OCI-LY7 (cell line): ENCODE measurements at regions not wholly inside any gene's neighbourhood (a gene's known extent, or its start where the extent isn't known, plus 50 kb on each side); places are given as distances from the start of the nearest gene placed in this dataset.

Experiments
- BruUV-seq: library from RNA; stranded (reverse); fragments of 400-500 nt; replicated peaks from 2 replicates; lab custom pipeline; 2021; lab: Mats Ljungman, UMichigan
- CTCF ChIA-PET: fragments of 300-600 bp; sonication (Branson Sonifier 250); formaldehyde crosslinking; loops from one replicate; lab custom pipeline; 2022; ENCODE audit warnings: antibody characterized with exemption; ENCODE audit not compliant: unreplicated experiment; lab: Charles Lee
- POLR2A ChIA-PET: fragments of 300-600 bp; sonication (Branson Sonifier 250); formaldehyde crosslinking; loops from one replicate; lab custom pipeline; 2022; ENCODE audit warnings: antibody characterized with exemption; lab: Charles Lee
- DNase-seq: peaks from one replicate; pipeline ENCODE4 v3.0.0-alpha.2; 2015; ENCODE audit warnings: low spot score
- H2AFZ ChIP-seq: fragments of 200-600 bp; sonication (generic), shearing (Covaris generic); 2 replicates; pipeline ENCODE4 v1.6.1; 2014; ENCODE audit warnings: mild to moderate bottlenecking, antibody characterized with exemption, low read length, moderate library complexity
- H3K27ac ChIP-seq: fragments of 200-600 bp; sonication (generic); 2 replicates; pipeline ENCODE4 v1.5.1; 2014; ENCODE audit warnings: mixed run types, low read depth, mild to moderate bottlenecking, moderate library complexity, low read length, inconsistent platforms; ENCODE audit not compliant: poor library complexity, severe bottlenecking
- H3K36me3 ChIP-seq: fragments of 200-600 bp; sonication (generic); 2 replicates; pipeline ENCODE4 v1.6.1; 2014; ENCODE audit warnings: mild to moderate bottlenecking, antibody characterized with exemption, low read length, moderate library complexity, mixed read lengths; ENCODE audit not compliant: insufficient read depth
- H3K4me1 ChIP-seq: fragments of 200-600 bp; sonication (generic); 2 replicates; pipeline ENCODE4 v1.5.1; 2014; ENCODE audit warnings: mild to moderate bottlenecking, low read length; ENCODE audit not compliant: insufficient read depth, poor library complexity, severe bottlenecking
- H3K4me2 ChIP-seq: fragments of 200-600 bp; sonication (generic); 2 replicates; pipeline ENCODE4 v1.6.1; 2014; ENCODE audit warnings: mild to moderate bottlenecking, low read length
- H3K4me3 ChIP-seq: fragments of 200-600 bp; sonication (generic); 2 replicates; pipeline ENCODE4 v1.5.1; 2014; ENCODE audit warnings: mild to moderate bottlenecking, low read depth, low read length; ENCODE audit not compliant: poor library complexity, severe bottlenecking
- H3K79me2 ChIP-seq: fragments of 200-600 bp; sonication (generic); 2 replicates; pipeline ENCODE4 v1.6.1; 2016; ENCODE audit warnings: low read depth, mild to moderate bottlenecking, low read length, moderate library complexity, mixed read lengths; ENCODE audit not compliant: insufficient read depth
- H3K9me2 ChIP-seq: fragments of 200-600 bp; sonication (generic); 2 replicates; pipeline ENCODE4 v1.6.1; 2016; ENCODE audit warnings: mild to moderate bottlenecking, low read length, mixed read lengths; ENCODE audit not compliant: insufficient read depth
- H3K9me3 ChIP-seq: fragments of 200-600 bp; sonication (generic); 2 replicates; pipeline ENCODE4 v1.6.1; 2014; ENCODE audit warnings: mild to moderate bottlenecking, mixed run types, low read length, mixed read lengths
- H4K20me1 ChIP-seq: fragments of 200-600 bp; sonication (generic); 2 replicates; pipeline ENCODE4 v1.6.1; 2014; ENCODE audit warnings: mild to moderate bottlenecking, antibody characterized with exemption, low read length, moderate library complexity, mixed read lengths; ENCODE audit not compliant: insufficient read depth
- EZH2phosphoT487 ChIP-seq: fragments of 200-600 bp; sonication (generic); IDR thresholded peaks from 2 replicates; pipeline ENCODE4 v1.6.1; 2018; ENCODE audit warnings: low read depth, borderline replicate concordance, mild to moderate bottlenecking, mixed run types, antibody characterized with exemption, low read length, moderate library complexity, mixed read lengths
- intact Hi-C: fragments of 100-400 bp; cut with micrococcal nuclease; formaldehyde crosslinking; loops from one replicate; pipeline ENCODE4 v1.10.0; 2022; ENCODE audit not compliant: unreplicated experiment
- TF ChIP-seq, protein P1 (sequence below): fragments of 200-600 bp; sonication (generic); conservative IDR thresholded peaks from 2 replicates; pipeline ENCODE4 v1.5.1; 2014; ENCODE audit warnings: mild to moderate bottlenecking, antibody characterized with exemption, low read length, moderate library complexity, mixed read lengths

DNA sequence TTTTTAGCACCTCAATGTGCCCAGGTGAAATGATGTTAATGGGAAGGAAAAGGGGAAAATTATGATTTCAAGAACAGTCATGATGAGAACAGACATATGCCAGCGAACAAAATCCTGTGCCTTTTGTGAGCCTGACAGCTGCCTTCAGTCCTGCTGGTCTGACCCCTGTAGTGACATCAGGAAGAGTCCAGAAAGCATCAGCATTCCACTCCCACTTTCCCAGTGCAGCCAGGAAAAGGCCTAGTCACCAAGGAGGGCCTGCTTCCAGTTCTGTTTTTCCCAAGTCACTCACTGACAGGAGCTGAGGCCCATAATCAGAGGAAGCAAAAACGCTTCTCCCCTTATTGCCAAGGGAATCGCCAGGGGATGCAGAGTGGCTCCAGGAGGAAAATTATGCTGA lies 218.4 kb downstream of the ABHD5 start:
- Histone ChIP-seq H2AFZ (no peak overlapping the region), H3K36me3 (no peaks in the 10 kb centered on the region), H3K27ac (no peak overlapping the region), H3K4me2 (no peak overlapping the region), H4K20me1 (no peaks in the 10 kb centered on the region), H3K79me2 (no peaks in the 10 kb centered on the region), H3K9me2 (no peaks in the 10 kb centered on the region), H3K4me1 (peaks cover 47% of the 10 kb centered on the region), H3K4me3 (no peak overlapping the region), H3K9me3 (no peaks in the 10 kb centered on the region)
- BruUV-seq: no TSS peak
- ChIA-PET POLR2A (interaction anchor here (0.6 to 1.1 kb wide), 2 partner anchors 17 to 464 kb away, joined by 5 to 6 read pairs; no protein-coding TSS in a partner anchor), CTCF (no interaction called here)
- TF ChIP-seq EZH2phosphoT487: no peak
- no peak for DNase-seq
- intact Hi-C loops: no loop called here

DNA sequence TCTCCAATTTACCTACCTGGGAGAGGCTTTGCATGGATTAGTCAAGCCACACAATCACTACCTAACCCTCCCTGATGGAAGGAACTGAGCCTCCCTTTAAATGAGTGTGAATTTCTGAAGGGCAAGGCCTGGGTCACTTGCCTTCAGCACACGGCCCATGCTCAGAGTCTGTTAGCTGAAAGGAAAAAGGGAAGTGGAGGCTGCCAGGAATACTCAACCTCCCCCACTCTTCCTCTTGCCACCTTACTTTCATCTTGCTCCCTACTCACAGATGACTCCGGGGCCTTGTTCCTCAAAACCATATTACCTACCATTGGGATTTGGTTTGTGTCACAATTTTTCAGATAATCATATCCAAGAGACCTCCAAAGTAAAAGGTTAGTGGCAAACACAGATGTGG lies 220.0 kb downstream of the ABHD5 start:
- no peaks in the 10 kb centered on the region for H3K36me3 ChIP-seq
- no peaks in the 10 kb centered on the region for H4K20me1 ChIP-seq
- no peak overlapping the region for H3K27ac ChIP-seq
- peaks cover 48% of the 10 kb centered on the region for H3K4me1 ChIP-seq
- H2AFZ ChIP-seq: no peak overlapping the region; the same call in 1 of the 2 replicates
- POLR2A ChIA-PET: interaction anchor here (1.5 kb wide), 1 partner anchor 17 kb away, joined by 5 read pairs; no protein-coding TSS in a partner anchor
- TF ChIP-seq, protein P1, sequence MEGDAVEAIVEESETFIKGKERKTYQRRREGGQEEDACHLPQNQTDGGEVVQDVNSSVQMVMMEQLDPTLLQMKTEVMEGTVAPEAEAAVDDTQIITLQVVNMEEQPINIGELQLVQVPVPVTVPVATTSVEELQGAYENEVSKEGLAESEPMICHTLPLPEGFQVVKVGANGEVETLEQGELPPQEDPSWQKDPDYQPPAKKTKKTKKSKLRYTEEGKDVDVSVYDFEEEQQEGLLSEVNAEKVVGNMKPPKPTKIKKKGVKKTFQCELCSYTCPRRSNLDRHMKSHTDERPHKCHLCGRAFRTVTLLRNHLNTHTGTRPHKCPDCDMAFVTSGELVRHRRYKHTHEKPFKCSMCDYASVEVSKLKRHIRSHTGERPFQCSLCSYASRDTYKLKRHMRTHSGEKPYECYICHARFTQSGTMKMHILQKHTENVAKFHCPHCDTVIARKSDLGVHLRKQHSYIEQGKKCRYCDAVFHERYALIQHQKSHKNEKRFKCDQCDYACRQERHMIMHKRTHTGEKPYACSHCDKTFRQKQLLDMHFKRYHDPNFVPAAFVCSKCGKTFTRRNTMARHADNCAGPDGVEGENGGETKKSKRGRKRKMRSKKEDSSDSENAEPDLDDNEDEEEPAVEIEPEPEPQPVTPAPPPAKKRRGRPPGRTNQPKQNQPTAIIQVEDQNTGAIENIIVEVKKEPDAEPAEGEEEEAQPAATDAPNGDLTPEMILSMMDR: no peak
- no peak for TF ChIP-seq EZH2phosphoT487
- CTCF ChIA-PET: no interaction called here
- no peaks in the 10 kb centered on the region for H3K9me3 ChIP-seq
- H3K9me2 ChIP-seq: no peaks in the 10 kb centered on the region
- intact Hi-C loops: no loop called here
- no peak overlapping the region for H3K4me3 ChIP-seq
- H3K79me2 ChIP-seq: no peaks in the 10 kb centered on the region
- DNase-seq: no peak
- BruUV-seq: no TSS peak
- no peak overlapping the region for H3K4me2 ChIP-seq

DNA sequence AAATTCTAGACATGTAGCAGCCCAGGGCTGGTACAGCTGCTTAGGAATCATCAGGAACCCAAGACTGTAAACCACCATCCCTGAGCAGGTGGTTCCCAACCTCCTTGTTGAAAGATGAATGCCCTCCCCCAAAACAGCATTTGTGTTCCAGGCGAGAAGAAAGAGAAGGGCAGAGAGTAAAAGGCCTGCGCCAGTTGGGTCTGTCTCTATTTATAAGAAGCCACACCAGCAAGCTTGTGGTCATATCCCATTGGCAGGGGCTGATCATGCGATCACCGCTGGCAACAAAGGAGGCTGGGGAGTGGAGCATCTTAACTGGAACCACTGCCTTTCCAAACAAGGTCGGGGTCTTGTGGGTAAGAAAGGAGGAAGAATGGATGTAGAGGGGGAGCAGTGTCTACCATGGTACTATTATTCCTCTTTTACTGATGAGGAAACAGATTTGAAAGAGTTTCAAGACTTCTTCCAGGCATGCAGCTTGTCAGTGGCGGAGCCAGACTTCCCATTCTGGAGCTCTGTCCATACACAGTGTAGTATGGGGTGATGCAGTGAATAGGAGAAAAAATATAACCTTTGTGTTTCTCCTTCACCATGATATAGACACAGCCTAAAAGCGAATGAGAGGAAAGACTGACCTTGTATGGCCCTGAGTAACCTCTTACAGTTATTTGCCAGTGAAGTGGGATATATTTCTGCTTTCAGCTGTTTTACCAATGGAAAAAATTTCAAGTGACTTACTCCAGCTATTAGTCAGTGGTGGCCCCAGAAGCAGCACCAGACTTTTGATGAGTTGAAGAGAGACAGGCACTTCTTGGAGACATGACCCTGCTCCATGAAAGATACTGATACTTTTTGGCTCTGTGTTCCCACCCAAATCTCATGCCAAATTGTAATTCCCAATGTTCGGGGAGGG lies 222.6 kb downstream of the ABHD5 start:
- CTCF ChIA-PET: no interaction called here

More for the DNA sequence above, 222.6 kb downstream of the ABHD5 start:
- Histone ChIP-seq H3K9me3 (no peaks in the 10 kb centered on the region), H3K4me1 (peaks cover 24% of the 10 kb centered on the region), H2AFZ (no peak overlapping the region), H3K9me2 (no peaks in the 10 kb centered on the region), H4K20me1 (no peaks in the 10 kb centered on the region), H3K79me2 (no peaks in the 10 kb centered on the region), H3K4me3 (no peak overlapping the region), H3K27ac (no peak overlapping the region), H3K36me3 (no peaks in the 10 kb centered on the region), H3K4me2 (no peak overlapping the region)
- DNase-seq: no peak
- POLR2A ChIA-PET: interaction anchor here (1.0 kb wide), 1 partner anchor 58 kb away, joined by 3 read pairs; no protein-coding TSS in a partner anchor
- TF ChIP-seq, protein P1: no peak
- TF ChIP-seq EZH2phosphoT487: no peak
- intact Hi-C loops: no loop called here
- no TSS peak for BruUV-seq
